ENCODE measurements at regions not wholly inside any gene's neighbourhood (a gene's known extent, or its start where the extent isn't known, plus 50 kb on each side); places are given as distances from the start of the nearest gene placed in this dataset.

DNA sequence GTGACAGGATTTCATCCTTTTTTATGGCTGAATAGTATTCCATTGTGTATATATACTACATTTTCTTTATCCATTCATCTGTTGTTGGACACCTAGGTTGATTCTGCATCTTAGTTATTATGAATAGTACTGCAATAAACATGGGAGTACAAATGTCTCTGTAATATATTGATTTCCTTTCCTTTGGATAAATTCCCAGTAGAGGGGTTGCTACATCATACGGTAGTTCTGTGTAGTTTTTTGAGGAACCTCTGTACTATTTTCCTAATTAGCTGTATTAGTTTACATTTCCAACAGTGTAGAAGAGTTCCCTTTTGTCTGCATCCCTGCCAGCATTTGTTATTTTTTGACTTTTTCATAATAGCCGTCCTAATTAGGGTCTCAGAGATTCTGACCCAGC is 201.3 kb downstream of the GIPC2 start:
- TF ChIP-seq, protein P1, sequence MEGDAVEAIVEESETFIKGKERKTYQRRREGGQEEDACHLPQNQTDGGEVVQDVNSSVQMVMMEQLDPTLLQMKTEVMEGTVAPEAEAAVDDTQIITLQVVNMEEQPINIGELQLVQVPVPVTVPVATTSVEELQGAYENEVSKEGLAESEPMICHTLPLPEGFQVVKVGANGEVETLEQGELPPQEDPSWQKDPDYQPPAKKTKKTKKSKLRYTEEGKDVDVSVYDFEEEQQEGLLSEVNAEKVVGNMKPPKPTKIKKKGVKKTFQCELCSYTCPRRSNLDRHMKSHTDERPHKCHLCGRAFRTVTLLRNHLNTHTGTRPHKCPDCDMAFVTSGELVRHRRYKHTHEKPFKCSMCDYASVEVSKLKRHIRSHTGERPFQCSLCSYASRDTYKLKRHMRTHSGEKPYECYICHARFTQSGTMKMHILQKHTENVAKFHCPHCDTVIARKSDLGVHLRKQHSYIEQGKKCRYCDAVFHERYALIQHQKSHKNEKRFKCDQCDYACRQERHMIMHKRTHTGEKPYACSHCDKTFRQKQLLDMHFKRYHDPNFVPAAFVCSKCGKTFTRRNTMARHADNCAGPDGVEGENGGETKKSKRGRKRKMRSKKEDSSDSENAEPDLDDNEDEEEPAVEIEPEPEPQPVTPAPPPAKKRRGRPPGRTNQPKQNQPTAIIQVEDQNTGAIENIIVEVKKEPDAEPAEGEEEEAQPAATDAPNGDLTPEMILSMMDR (IDR thresholded peaks at IDR 0.05) = no peak
- no peak for TF ChIP-seq POLR2A (IDR thresholded peaks at IDR 0.05)

Data from esophagus squamous epithelium (tissue), 4 donors.